GM19351 (cell line): ENCODE measurements at regions not wholly inside any gene's neighbourhood (a gene's known extent, or its start where the extent isn't known, plus 50 kb on each side); places are given as distances from the start of the nearest gene placed in this dataset.

Experiments used
- ATAC-seq: cut with Tn5 transposase; IDR thresholded peaks from one replicate; pipeline ENCODE4 v1.9.1; 2021; ENCODE audit warnings: mild to moderate bottlenecking, moderate library complexity; ENCODE audit not compliant: unreplicated experiment

DNA sequence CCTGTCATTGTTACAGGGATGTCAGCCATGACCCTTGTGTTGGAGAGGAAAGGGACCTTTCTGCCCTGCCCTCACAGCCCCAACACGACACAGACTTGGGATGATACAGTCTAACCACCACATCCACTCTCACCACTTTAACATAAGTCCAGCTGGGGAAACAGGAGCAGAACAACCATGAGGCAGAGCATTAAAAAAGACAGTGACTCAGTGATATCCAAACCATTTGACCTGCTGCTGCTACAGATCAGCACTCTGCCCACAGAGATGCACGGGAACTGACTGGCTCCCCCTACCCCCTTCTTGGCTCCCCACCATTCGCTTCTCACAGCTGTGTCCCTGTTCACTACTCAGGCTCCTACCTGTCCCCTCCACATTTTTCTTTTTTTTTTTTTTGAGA lies 458.6 kb downstream of the ZNF608 start:
- ATAC-seq = no peak

DNA sequence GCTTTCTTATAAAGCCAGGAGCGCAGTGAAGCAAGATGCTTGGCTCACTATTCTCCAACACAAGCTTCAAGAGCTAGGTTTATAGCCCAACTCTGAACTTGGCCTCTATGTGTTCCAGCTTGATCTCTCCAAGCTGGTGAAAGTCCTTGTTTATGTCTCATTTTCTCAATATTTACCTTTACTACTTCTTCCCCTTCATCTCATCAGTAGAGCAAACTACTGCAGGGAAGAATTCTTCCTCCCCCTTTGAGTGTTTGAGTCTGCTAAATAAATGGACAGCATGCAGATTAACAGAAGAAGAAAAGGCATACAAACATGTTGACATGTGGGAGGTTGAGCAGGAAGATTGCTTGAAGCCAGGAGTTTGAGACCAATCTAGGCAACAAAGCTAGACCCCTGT lies 460.7 kb downstream of the ZNF608 start:
- no peak for ATAC-seq

DNA sequence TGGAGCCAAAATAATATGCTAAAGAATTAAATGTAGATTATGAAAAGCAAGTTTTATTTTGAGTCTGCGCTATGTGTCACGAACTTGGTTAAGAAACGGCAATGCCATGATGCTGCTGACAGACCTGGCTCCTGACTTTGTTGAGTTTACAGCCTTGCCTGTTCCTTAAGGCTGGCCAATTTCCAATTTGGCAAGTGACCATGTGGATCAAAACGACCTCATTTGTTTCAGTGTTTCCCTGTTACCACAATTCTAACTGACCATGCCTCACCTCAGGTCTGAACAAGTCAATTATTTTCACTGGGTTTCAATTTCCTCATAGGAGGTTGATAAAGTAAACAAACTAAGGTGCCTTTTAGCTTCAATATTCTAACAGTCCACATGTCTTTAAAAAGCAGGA lies 461.4 kb downstream of the ZNF608 start:
- no peak for ATAC-seq

DNA sequence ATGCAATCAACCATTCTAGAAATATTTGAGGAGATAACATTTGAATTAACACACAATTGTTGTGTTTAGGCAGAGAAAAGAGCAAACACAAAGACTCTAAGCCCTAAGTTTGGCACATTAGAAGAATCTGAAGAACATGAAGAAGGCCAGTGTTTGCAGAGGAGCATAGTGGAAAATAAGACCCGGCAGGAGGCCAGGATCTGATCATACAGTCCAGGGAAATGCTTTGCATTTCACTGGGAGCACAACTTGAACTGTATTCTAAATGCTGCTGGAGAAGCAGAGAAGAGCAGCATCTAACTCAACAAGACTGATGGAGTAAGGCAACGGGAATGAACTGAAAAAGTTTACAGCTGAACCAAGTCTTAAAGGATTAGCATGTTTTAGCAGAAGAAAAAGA lies 463.4 kb downstream of the ZNF608 start:
- ATAC-seq = no peak

DNA sequence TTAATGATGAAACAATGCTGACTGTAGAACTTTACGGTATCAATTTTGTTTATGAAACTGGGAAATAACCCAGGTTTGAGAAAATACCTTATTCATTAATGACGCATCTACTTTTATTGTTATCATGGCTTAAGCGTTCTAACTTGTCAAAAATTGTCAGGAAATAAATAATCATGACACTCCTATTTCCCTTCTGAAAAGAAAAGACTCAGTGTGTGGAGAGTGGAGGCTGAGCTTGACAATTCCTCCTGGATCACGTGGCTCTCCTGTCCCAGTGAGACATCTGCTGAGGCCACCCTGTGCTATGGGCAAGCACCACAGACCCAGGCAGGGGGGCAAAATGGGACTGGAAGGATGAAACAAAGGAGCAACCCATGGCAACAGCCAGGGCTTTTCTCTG lies 466.4 kb downstream of the ZNF608 start:
- ATAC-seq = no peak

DNA sequence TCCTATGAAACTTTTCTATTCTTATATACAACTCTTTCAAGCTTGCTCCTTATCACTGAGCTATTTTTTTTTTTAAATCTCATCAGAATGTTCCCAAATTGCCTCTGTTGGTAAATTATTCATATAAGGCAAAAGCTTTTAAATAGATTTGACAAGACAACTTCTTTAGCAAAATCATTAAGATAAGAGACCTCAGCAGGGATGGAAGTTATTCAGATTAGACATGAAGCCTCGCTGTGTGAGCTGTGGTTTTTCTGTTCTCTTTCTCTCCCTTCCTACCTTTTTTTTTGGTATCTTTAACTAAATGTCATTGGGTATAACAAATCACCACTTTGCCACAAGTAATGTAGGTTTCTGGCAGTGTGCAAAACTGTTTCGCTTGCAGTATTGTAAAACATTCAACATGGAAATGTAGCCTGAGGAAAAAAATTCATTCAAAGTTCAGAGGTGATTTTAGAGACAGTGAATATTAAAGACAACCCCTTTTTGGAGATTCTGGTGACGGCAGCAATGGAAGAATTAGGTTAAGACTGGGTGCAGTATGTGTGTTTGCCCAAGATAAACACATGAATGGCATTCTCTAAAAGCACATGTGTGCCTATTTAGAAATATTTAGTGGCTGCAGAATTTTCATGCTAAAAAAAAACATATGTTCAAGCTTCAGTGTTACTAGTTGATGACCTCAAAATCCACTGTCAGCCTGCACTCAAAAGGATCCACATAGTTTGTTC lies 467.1 kb downstream of the ZNF608 start:
- ATAC-seq = no peak

DNA sequence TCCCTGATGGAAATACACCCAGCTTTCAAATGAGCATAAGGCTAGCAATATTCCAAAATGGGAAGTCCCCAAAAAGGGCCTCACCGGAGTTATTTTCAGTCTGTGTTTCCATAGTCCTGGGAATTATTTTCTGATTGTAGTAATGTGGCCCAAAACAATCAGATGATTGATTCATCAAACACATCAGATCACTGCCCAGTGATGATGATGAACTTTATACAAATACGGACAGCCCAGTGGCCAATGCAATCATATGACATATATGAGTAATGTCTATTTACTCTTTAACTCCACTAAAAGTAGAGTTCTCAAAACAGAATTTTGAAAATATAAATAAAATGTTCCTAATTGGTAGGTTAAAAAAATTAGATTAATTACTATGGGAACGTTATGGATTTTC lies 467.8 kb downstream of the ZNF608 start:
- ATAC-seq = no peak

DNA sequence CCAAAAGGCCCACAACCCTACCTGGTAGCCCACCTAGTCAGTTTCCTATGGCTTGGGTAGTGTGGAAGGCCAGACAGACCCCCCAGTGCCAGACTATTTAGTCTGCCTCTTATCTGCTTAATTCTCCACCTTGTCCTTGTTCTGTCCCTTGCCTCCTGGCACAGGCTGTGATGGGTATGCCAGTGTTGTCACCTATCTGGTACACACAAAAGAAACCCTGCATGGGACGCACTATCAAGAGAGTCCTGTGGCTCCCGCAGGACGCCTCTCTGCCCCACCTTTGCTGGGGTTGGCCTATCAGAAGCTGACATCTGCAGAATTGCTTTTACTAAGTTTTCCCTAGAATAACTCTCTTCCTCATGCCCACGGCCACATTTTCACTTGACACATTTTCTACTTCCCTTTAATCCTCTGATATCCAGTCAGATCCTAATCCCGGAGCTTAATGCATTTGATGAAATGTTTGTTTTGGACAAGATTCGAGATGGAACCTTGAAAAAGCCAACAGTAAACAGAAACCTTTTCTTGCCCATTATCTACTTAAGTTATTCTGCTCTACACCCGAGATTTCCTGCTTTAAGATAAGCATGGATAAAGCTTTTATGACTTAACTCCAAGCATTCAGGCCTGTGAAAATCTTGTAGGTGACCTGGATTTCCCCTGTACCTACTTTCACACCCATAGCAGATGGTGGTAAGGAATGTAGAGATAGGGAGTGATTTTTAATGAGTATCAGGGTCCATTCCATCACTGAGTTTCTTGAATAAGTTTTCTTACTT lies 468.5 kb downstream of the ZNF608 start:
- no peak for ATAC-seq

DNA sequence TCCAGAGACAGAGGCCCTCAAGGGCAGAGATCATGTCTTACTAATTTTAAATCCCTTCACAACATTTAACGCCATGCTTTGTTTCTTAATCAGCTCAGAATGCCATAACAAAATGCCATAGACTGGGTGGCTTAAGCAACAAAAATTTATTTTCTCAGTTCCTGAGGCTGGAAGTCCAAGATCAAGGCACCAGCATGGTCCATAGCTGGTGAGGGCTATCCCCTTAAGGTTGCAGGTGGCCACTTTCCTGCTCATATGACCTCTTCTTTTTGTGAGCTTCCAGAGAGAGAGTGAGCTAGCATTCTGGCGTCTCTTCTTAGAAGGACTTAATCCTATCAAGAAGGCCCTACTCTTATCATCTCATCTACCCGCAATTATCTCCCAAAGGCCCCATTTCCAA lies 470.3 kb downstream of the ZNF608 start:
- no peak for ATAC-seq

DNA sequence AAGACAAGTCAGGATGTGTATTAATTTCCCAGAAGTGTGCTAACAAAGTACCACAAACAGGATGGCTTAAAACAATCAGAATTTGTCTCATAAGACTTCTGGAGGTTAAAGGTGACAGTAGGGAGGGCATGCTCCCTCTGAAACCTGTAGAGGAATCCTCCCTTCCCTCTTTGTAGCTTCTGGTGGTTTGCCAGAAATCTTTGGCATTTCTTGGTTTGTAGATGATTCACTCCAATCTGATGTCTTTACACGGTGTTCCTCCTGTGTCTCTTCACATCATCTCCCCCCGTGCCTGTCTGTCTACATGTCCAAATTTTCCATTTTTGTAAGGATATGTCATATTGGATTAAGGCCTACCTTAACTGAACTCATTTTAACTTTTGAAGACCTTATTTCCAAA lies 471.5 kb downstream of the ZNF608 start:
- ATAC-seq = no peak

DNA sequence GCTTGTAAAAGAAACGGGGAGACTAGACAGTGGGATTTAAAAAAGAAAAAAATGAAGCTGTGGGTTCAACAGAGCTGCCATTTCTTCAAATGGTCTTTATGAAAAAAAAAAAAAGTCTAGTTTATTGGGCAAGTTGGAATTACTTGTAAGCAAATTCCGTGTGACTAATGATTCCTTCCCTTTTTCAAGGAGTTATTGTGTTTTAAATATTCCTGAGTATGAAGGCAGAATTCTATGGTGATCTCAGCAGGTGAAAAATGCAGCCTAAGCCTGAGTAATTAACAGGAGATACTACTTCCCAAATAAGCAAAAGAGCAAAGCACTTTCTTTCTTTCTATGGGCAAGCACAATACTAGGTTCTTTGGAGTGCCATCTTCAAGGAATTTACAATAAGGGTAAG lies 481.9 kb downstream of the ZNF608 start:
- no peak for ATAC-seq

DNA sequence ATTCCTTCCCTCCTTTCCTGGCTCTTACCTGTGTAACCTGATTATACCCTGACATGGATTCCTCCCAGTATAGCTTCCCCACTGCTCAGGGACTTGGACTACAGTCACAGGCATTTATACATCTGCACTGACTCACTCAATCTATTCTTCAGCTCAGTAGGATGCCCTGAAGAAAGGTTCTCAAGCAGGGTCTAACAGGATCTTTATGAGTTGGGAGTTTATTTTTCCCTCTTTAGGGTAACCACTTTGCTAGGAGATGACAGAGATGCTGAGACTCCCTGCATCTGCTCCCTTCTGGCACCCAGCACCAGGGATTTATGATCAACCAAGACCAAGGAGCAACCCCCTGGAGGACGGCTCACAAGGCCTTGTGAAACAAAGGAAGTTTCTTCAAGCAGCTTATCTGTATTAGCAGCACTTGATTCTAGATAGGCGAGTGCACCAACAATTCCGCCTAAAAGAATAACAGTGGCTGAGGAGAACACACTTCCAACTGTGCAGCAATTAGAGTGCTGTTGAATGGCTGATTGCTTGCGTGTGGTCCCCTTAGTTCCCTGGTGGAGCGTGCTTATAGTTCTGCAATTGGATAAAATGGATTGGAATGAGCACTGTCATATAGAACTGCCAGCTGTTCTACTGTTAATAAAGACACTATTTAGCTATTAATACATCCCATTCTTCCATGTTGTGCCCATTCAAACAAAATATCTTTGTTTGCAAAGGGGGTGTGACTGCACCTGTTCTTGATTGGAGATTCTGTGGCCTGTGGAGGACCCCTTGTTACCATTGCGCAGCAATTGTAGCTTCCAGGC lies 482.6 kb downstream of the ZNF608 start:
- no peak for ATAC-seq

DNA sequence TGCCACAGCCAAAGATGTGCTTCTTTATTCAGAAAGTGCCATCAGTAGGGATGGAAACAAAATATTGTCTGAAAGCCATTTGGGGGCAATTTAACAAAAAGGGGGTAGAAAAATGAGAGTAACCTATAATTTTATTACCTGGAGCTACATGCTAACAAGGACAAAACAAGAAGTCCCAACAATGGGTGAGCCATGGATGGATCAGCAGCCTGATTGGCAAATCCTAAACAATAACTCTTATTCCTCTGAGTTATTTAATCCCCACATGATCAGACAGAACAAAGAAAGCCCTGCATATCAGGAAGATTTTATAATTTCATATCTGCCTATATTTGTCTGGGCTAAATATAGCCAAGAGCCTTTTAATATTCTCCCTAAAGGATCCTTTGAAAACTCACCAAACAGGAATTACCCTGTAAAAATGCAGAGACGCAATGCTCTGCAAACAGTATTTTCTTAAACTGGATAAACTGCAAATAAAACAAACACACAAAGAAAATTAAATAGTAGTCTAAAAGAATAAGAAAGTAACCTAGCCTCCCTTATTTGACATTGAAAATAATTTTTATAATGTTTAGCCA lies 483.4 kb downstream of the ZNF608 start:
- ATAC-seq = no peak

DNA sequence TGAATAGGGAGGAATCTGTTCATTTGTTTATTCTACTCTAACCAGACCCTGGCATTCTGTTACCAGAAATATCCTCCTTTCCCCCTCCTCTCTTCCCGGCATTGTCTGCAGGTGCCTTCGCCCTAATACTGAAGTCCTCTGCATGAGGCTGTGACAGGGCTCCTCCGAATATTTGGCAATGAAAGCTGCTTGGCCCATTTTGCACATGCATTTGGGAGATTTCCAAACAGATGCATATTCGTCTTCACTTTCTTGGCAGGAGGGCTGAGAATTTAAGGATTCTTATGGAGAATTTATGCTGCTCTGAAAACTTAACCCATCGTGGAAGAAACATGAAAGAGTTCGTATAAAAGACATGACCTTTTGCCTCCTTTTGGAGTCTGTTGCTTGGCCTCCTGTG lies 484.0 kb downstream of the ZNF608 start:
- no peak for ATAC-seq

DNA sequence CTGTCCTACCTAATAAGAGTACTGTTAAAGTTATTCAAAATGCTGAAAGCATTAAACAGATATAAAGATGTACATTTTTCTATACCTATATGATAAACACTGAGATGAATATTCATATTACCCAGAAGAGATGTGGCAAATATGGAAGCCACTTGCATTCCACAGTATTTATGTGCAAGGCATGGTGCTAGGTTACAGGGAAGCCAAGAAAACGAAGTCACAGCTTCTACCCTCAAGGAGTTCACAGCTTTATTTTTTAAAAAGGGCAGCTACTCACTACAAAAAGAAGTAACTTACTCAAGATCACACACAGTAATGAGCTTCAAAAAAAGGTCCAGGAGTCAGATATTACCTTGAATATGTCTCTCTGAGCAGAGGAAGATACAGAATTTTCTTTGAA lies 484.6 kb downstream of the ZNF608 start:
- no peak for ATAC-seq

DNA sequence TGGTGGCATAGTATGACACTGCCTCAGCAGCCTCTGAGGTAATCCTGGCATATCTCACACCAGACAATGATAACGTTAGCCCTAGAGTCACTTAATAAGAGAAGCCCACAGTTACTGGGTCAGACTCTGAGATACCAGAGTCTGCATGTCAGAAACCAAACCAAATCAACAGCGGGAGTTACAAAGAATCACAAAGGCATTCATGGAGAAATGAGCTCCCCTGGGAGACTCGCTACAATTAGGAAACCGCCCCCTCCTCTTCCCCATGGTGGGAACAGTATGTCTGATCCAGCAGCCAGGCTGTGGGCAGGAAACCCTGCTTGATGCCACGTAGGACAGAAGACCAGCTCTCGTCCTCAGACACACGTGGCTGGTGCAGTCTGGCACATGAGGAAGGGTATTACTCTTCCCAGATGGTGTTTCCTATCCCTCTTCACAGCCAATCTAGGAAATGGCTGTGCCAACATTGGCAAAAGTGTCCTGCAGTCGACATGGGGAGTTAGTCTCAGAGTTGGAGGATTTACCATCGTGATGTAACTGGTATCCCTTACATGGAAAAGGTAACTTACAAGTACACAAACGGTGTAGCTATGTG lies 485.4 kb downstream of the ZNF608 start:
- ATAC-seq = no peak

DNA sequence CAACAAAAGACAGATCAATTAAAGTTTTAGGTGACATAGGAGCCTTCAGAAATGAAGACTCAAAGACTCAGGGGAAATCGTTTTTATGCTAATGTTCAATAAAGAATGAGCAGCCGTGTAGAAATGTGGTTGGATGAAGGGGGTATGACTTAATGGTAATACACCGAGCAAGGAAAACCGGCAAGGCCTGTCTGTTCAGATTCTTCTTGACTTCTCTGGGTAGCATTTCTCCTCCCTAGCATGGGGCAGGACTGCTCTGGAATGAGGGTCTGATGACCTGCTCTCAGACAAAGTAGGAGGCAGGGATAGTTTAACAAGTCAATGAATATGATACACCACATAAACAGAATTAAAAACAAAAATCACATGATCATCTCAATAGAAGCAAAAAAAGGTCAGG lies 487.4 kb downstream of the ZNF608 start:
- ATAC-seq = no peak

DNA sequence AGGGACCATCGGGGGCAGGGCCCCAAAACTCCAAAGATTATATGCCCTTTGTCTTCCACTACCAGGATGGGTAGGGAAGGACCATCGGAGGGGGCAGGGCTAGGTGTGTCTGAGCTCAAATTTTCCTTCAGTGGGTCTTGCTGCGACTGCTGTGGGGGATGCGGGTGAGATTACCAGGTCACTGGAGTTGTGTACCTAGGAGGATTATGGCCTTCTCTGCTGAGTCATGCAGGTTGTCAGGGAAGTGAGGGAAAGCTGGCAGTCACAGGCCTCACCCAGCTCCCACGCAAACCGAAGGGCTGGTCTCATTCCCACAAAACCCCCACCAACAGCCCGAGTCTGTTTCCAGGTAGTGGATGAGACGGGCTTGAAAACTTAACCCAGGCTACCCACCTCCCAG lies 489.4 kb downstream of the ZNF608 start:
- ATAC-seq = no peak

DNA sequence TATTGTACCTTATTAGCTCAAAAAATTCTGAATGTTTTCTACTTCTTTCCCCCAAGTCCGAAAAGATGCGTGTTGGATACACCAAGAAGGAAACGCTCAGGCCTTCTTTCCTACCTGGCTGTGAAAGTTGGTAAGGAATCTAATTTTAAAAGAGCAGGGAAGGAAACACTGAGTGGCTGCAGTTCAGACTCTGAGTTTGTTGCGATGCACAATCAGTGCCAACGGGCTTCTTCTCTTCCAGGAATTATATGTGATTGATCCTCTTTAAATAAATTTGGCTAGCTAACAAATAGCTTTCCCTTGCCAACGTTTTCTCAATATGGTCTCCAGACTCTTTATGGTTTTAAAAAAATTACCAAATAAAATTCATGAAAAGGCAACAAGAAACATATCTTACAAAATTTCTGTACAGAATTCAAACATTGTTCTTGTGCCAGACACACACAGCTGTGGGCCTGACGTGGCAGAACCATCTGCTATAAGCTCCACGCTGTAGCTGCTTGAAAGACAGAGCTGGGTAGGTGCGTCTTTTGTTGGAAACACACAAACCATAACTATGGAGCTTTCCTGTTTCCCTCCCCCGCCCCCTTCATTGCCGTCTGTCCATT lies 493.1 kb downstream of the ZNF608 start:
- no peak for ATAC-seq

DNA sequence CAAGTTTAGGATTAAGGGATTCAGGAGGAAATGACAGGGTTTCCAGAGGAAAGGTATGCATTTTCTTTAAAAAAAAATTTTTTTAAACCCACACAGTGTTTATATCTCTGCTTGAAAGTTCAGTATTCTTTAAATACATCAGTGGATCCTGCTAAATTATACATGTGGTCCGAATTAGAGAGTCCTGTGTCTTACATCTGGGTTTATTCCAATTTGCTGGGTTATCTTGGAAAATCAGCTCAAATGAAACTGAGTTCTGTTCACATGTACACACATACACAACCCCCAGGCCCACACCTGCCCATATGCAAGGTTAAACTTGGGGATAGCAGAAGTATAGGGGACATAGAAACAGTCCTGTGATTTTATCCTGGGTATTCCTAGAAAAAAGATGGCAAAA lies 493.7 kb downstream of the ZNF608 start:
- no peak for ATAC-seq

DNA sequence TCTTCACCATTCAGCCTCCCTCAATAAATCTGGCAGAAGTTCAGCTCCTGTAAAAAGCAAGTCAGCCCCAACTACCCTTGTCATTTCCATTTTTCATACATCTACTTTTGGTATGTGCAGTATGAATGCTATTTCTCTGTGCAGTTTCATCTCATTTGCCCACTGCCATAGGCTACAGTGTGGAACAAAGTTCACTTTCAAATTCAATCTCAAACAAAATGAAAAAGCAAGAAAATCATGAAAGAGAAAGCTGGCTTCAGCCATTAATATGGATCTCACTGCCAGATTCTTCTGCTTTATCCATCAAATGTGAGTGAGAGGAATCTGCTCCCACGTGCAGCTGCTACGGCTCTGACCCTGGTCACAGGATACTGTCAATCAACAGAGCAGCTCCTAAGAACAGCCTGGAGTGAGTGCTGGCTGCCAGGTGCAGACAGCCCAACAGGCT lies 494.2 kb downstream of the ZNF608 start:
- no peak for ATAC-seq
